GM19023 (cell line): ENCODE measurements at regions not wholly inside any gene's neighbourhood (a gene's known extent, or its start where the extent isn't known, plus 50 kb on each side); places are given as distances from the start of the nearest gene placed in this dataset.

Source experiments
- ATAC-seq: cut with Tn5 transposase; IDR thresholded peaks from one replicate; pipeline ENCODE4 v1.9.1; 2021; ENCODE audit warnings: mild to moderate bottlenecking, moderate library complexity; ENCODE audit not compliant: unreplicated experiment

DNA sequence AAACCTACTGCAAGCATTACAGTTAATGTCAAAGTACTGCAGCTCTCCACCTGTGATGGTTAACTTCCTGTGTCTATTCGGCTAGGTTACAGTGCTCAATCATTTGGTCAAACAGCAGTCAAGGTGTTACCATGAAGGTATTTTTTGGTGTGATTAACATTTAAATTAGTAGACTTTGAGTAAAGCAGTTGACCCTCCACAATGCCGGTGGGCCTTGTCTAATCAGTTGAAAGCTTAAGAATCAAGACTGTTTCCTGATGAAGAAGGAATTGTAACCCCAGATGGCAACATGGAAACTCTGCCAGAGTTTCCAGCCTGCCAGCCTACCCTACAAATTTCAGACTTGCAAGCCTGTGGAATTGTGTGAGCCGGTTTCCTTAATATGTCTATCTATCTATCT lies 683.9 kb downstream of the BRD1 start:
- ATAC-seq = no peak

DNA sequence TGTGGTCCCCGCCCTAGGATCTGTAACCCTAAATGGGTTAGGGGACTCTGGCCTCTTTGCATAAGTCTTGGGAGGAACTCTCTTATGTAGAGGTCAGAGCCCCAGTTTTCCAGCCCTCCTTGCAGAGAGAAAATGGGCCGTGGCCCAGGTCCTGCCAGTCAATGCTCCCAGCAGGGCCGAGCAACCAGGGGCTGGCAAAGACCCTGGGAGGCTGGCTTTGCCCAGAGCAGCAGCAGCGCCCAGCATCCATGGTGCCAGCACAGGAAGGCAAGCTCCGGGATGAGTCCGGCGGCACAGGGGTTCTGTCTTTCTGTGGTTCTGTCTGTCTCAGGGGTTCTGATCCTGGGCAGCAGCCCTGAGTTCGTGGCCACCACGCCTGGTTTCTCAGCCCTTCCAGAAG lies 684.8 kb downstream of the BRD1 start:
- ATAC-seq = no peak

DNA sequence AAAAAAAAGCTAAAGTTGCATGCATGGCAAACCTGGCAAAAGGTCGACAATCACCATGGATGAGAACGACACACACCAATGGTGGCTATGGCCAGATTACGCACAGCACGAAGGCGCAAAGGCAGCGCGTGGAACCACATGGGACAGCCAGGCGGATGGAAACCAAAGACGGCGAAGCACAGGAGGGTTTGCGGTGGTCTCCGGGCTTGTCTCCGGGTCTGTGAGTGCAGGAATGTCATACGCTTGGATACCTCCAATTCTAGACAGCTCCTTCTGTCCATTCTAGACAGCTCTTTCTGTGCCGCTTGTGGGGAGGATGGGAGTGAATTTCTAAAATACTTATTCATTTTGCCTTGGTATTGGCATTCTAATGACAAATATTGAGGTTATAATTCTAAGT lies 685.4 kb downstream of the BRD1 start:
- ATAC-seq = no peak

DNA sequence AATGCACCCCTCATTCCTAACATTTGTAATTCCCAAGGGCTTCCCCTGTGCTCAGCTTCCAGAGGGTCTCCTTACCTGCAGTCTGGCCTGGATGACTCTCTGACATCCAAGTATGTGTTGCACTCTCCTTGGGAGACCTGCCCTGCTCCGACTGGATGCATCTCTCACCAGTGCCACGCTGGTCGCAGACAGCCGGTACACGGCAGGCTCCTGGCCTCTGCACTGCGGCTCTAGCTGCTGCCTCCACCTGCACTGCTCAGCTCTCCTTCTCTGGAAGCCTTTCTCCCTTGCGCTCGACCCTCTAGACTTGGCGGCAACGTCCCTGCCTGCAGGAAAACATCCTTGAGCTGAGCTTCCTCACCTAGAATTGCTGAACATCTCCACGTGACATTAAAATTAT lies 685.9 kb downstream of the BRD1 start:
- ATAC-seq = no peak

DNA sequence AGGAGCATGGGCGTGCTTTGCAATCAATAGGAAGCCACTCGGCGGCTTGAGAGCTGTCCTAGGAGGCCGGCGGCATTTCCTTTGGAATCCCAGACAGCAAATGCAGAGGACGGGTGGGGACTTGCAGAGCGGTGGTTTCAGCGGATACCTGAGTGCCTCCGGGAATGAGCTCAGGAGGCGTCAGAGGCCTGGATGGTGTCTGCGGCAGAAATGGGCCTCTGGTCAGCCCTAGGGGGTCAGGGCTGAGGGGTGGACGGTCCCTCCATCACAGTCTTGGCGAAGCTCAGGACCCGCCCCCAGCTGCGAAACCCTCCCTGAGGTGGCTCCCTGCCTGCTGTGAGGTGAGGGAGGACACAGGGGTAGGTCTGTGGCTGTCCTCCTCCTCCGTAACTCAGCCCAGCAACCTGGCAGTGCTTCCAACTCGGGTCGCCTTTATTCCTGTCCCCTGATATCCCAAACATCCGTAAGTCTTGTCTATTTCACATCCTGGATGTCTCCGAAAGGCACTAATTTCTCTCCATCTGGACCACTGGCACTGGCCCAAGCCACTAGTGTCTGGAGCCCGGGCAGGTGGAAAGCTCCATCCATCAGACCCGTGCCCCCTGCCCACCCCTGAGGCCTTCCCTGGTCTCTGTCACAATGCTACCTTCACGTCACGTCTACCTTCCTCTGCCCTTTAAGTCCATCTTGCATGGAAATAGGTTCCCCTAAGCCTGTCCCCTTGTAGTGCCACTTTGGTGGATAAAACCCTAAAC lies 686.6 kb downstream of the BRD1 start:
- no peak for ATAC-seq

DNA sequence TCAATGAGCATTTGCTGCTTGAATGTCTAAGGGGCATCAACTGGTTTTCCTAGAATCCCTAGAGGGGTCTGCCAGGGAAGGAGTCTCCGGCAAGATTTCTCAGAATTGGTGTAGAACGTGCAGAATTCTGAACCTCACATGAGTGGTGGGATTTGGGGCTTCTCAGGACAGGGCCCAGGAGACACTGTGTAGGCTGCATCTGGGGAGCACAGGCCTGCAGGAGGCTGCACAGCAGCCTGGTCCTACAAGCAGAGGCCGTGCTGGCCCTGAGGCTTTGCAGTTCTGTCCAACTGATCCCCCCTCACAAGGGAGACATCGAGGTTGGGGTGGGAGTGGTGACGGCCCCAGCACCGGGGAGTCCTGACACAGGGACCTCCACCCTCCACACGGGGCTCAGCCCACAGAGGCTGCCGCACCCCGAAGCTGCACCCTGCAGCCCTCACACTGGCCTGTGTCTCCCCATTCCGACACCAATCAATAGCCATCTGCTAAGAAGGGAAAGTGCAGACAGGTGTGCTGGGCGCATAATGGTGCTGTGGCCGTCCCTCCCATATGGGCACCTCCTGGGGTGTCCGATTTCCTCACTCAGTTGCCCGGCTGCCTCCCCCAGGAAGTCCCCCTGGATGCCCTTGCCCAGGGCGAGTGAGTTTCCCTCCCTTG lies 688.1 kb downstream of the BRD1 start:
- no peak for ATAC-seq

DNA sequence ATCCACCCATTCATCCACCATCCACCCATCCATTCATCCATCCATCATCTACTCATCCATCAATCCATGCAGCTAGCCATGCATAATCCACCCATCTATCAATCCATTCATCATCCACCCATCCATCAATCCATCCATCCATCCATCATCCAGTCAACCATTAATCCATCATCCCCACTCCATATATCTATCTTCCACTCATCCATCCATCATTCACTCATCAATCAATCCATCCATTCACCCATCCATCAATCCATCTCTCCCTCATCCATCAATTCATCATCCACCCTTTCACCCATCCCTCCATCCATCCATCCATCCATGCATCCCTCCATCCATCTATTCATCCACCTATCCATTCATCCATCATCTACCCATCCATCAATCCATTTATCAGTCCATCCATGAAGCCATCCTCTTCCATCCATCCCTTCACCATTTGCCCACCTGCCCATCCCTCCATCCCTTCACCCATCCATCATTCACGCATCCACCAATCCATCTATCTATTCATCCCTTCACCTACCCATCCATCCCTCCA lies 689.4 kb downstream of the BRD1 start:
- no peak for ATAC-seq

DNA sequence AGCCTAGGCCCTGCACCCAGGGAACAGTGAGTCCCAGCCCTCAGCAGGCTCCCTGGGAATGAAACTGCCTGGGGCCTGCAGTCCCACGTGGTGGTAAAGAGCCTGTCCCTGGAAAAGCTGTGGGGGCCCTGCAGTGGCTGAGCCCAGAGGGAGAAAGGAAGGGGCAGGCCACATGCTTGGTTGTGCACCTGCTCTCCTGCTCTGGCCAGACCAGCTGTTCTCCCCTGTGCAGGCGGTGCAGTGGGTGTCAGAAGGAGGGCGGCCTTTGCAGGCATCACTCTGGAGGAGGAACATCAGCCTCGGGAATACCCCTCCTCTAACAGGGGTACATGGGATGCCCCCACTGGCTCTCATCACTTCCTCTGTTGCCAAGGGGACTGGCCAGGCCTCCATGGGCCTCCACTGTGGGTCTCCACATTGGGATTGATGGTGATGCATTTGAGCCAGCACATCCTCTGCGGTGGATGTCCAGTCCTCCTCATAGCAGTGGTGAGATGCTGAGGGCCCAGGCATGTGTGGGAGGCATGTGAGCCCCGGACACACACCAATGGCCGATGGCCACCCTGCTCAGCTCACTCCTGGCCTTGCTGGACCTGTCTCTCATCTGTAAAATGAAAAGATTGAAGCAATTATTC lies 690.4 kb downstream of the BRD1 start:
- no peak for ATAC-seq

DNA sequence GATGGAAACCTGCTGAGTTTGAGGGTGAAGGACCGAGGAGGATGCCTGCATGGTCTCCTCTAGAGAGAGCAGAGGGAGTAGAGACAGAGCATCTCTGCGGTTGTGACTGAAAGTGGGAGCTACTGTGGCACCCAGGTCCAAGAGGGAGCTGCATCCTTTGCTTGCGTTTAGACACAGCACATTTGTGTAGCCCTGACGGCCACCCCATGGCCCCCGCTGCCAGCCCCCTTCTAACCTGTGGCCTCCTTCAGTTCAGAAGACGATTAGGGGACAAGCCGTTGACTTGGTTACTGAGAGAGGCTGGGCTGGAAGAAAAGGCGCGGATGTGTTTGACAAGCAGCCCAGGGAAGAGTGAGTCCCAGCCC lies 690.9 kb downstream of the BRD1 start:
- ATAC-seq = no peak

DNA sequence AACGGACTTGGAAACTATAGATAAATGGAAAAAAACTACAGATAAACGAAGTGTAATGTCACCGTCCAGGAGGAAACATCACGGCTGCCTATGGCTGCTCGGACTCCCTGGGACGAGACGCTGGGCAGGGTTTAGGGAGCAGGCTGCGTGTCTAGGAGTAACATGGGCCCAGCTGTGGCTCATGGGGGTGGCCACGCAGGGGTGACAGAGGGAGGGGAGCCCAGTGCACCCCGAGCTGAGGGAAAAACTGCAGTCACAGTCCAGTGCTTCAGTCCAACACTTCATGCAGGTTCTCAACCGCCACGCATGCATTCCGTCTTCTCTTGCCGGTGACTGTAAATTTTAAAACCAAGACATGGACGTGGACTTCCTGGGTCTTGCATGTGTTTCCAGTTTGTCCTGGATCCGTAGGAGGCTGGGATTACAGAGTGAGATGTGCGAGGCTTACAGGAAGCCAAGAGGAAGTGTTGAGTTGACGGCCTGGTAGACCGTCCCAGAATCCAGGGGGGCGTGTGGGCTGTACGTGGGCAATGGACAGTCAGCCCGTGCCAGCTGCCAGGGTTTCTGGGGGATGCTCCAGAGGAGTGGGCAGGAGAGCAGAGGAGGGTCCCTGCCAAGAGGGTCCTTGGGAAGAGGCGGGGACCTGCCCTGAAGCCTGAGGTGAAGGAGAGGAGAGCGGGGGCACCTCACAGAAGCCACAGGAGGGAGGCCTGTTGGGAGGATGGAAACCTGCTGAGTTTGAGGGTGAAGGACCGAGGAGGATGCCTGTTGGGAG lies 691.4 kb downstream of the BRD1 start:
- no peak for ATAC-seq

DNA sequence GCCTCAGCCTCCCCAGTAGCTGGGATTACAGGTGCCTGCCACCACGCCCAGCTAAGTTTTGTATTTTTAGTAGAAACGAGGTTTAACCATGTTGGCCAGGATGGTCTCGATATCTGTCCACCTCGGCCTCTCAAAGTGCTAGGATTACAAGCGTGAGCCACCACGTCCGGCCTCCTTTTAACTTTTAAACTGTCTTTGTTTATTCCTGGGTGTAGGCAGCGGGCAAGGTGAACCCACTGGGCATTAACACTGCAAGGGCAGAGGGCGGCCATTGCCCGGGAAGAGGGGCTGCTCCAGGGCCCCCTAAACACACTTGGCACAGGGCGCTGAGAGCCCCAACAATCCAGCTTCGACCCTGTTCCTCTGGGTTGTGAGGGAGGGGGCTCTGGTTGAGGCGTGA lies 693.6 kb downstream of the BRD1 start:
- ATAC-seq = no peak

DNA sequence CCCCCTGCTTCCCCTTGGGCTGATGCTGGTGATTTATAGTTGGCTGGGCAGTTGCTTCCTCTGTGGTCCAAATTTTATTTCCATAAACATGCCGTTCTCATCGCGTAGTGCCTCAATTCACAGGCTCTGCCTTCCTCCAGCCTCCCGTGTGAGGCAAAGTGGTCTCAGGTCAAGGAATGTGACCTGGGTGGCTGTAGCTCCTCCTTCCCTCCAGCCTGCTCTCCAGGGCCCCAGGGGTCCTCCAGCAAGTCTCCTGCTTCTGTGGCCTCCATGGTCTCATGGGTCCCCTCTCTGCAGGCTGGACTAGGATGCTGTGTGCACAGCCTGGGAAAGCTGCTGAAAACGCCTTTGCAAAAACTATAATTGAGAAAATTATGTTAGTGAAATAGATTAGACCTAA lies 694.1 kb downstream of the BRD1 start:
- ATAC-seq = no peak

DNA sequence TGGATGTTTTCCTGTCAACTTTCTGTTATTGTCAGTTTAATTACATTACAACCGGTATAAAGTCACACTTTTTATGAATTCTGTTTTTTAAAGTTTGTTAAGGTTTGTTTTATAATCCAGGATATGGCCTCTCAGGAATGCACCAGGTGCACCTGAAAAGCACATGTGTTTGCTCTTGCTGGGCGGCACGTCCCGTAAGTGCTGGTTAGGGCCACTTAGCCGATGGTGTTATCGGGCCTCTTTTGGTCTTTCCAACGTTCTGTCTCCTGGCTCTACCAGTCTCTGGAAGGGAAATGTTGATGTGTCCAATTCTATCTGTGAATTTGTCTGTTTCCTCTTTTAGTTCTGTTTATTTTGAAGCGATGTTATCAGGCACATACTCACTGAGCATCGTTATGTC lies 695.7 kb downstream of the BRD1 start:
- no peak for ATAC-seq

DNA sequence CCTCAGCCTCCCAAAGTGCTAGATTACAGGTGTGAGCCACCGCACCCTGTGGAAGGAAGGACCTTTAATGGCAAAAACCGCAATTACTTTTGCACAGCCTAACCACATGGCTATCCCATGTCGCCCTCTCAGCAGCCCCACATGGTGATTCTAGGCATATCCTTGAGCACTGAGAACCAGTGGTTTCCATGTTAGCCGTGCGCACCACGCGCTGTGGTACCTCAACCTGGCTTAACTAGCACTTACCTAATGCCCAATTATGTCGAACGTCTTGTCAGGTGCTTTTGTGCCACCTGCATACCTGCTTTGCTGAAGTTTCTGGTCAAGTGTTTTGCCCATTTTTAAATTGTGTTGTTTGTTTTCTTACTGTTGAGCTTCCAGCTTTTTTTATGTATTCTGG lies 697.9 kb downstream of the BRD1 start:
- no peak for ATAC-seq

DNA sequence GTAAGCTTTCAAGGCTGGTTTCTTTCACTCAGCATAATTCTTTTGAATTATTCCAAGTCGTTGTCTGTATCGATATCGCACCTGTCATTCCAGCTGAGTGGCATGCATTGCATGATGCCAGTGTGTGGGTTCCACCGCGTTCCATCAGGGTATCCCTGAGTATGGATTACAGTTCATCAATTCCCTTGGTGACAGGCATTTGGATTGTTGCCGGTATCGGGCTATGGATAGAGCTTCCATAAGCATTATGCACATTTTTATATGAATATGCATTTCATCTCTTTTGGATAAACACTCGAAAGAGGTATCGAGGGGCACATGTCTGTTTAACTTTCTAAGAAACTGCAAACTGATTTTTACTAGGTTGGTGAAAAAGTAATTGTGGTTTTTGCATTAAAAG lies 698.8 kb downstream of the BRD1 start:
- no peak for ATAC-seq

DNA sequence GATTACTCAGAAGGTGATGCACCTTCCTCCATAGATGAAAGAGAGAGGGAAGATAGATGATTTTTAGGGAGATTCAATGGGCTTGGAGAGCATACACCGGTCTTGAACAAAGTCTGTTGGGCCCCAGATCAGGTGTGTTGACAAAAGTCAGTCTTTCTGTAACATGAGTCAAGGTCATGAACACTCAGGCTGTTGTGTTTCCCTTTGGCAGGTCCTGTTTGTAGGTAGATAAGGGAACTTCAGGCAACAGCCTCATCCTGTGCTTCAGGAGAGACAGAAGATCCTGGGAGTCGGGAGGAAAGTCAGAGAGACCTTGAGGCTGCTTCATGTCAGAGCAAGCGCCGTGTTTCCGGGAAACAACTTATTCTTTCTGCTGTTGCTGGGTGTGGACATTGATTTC lies 703.1 kb downstream of the BRD1 start:
- no peak for ATAC-seq

DNA sequence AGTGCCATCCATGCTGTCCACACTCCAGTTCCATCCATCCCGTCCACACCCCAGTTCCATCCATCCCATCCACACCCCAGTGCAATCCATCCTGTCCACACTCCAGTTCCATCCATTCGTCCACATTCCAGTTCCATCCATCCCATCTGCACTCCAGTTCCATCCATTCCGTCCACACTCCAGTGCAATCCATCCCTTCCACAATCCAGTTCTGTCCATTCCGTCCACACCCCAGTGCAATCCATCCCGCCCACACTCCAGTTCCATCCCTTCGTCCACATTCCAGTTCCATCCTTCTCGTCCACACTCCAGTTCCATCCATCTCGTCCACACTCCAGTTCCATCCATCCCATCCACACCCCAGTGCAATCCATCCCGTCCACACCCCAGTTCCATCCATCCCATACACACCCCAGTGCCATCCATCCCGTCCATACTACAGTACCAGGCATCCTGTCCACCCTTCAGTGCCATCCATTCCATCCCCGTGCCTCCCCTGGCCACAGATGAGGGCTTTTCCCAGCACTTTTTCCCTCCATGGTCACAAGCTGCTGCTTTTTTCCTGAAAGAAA lies 704.0 kb downstream of the BRD1 start:
- no peak for ATAC-seq

DNA sequence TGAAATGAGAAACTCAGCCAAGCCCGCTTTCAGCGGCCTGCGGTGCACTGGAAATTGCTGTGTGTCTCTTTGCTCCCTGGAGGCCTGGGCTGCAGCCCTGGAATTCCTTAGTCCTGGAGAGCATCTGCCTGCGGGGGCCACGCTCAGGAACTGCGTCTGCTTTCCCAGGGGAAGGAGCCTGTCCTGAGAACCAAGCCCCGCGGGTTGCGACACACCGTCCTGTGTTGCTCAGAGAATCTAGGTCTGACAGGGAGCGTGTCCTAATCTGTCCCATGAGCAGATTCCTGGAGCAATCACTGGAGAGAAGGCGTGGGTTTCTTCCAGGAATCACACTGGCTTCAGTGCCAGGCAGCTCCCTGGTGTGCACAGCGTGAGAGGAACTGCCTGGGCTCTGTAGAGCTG lies 708.1 kb downstream of the BRD1 start:
- ATAC-seq = no peak

DNA sequence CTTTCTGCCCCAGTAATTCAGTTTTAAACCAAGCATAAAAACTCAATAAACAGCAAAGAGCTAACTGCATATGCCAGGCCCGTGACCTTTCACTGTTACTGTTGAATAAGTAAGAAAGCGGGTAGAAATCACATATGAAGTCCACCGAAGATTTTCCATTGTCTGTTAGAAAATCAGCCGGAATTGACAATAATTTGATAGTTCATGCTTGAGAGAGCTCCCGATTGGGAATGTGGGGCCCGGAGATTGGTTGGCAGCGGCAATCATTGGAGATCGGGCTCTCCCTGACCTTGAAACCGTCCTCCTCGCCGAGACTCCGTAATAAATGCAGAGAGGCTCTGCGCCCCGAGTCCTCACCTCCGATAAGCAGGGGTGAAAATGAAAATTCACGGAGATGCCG lies 709.6 kb downstream of the BRD1 start:
- ATAC-seq = no peak

DNA sequence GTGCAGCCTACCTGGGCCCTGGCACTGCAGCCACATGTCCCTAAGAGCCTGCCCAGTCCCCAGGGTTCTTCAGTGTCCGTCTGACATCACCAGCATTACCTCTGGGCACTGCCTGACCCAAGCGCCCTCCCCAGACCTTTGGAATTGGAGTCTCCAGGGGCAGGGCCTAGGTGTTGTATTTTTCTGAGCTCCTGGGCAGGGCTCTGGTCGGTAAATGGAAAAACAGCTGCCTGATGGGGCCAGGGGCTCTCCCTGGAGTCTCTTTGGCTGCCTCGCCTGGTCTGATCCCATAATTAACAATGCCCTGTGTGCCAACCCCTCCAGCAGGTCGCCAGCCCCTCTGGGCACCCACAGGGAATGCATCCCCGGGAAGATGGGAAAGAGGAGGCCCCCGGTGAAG lies 710.2 kb downstream of the BRD1 start:
- ATAC-seq = no peak

DNA sequence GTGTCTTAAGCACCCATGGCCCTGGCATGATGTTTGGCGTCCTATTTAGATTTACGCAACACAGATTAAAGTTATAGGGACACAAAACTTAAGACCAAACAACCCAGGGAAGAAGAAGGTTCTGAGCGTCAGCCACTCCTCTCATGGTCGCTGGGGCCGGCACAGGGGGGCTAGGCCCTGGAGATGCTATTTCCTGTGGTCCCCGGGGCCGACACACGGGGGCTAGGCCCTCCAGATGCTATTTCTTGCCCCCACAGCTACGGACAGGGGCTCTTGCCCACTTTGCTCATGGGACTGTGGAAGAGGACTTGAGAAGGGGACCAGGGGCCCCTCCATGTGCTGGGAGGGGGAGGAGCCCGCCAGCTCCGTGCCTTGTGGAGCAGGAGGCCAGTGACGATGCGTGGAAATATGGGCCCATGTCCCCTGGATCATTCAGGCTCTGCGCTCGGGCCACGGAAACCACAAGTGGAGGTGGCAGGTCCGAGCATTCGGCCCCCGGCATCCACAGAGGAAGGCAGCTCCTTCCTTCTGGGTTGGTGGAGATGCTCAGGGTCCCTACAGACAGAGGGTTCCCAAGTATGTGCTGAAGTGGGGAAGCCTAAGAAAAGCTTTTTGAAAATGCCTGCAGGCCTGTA lies 711.1 kb downstream of the BRD1 start:
- no peak for ATAC-seq
